HG03432 (cell line): ENCODE measurements at regions not wholly inside any gene's neighbourhood (a gene's known extent, or its start where the extent isn't known, plus 50 kb on each side); places are given as distances from the start of the nearest gene placed in this dataset.
A peak's percentile ranks its signal among the peaks of the same experiment; 100 is the strongest.

Experiments used
- ATAC-seq: cut with Tn5 transposase; IDR thresholded peaks from one replicate; pipeline ENCODE4 v1.9.1; 2021; ENCODE audit warnings: mild to moderate bottlenecking, moderate library complexity; ENCODE audit not compliant: unreplicated experiment

DNA sequence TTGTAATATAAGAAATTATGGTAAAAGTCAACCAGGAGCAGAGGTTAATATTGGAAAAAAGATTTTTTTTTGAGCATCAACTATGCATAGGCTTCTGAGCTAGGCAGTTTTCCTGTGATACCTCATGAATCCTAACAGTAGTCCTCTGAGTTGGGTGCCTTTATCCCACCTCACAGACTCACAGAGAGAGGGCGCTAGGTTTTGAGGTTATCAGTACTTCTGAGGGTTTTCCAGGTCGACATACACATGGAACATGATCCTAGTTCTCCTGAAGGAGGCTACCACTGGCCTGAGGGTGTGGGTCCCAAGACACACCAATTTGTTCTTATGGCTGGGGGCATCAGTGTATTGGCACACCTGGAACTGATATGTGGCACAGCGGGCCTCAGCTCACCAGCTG, 358.8 kb upstream of the JAG1 start:
- ATAC-seq: no peak

- ATAC-seq: no peak
These were observed 360.2 kb upstream of the JAG1 start for GRCh38 chr20:11034025-11034424.

GRCh38 chr20:11035211-11035610, 361.4 kb upstream of the JAG1 start:
- no peak for ATAC-seq

DNA sequence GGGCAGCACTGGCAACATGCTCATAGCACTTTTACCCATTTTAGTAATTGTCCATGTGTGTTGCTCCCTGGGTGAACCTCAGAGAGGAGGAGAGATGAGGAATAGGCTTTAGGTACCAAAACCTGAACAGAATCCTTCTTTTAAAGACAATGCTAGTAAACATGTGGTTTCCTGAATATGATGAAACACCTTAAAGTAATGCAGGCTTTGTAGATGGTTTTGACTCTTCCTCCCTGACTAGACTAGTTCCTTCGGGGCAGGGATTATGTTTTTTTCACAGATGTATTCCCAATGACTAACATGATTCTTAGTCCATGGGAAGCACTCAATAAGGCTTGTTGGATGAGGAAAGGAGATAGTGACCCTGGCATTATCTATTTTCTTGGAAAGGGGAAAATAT, 367.6 kb upstream of the JAG1 start:
- no peak for ATAC-seq

- ATAC-seq: no peak
These were observed 369.2 kb upstream of the JAG1 start for GRCh38 chr20:11043001-11043400.

- no peak for ATAC-seq
These were observed 370.8 kb upstream of the JAG1 start for GRCh38 chr20:11044561-11044960.

- no peak for ATAC-seq
These were observed 371.8 kb upstream of the JAG1 start for GRCh38 chr20:11045412-11046175.

DNA sequence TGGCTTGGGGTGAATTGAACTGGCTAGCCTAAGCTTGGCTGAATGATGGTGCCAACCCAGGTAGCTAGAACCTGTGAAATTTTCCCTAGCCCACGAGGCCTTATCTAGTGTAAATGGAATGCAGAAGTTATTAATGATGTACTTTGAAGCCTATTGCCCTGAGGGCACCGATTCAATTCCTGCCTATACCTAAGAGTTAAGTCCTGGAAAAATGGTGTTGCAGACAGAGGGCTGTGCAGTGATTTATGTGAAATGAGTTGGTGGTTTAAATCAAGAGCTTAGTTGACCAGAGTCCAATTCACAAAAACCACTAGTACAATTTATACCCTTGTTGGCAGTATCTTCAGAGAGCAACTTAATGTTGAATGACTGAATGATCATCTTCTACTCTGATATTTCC, 373.8 kb upstream of the JAG1 start:
- no peak for ATAC-seq

GRCh38 chr20:11048739-11049138, 374.9 kb upstream of the JAG1 start:
- ATAC-seq: no peak

GRCh38 chr20:11050350-11050749, 376.6 kb upstream of the JAG1 start:
- ATAC-seq: no peak

GRCh38 chr20:11051136-11051535, 377.3 kb upstream of the JAG1 start:
- no peak for ATAC-seq

DNA sequence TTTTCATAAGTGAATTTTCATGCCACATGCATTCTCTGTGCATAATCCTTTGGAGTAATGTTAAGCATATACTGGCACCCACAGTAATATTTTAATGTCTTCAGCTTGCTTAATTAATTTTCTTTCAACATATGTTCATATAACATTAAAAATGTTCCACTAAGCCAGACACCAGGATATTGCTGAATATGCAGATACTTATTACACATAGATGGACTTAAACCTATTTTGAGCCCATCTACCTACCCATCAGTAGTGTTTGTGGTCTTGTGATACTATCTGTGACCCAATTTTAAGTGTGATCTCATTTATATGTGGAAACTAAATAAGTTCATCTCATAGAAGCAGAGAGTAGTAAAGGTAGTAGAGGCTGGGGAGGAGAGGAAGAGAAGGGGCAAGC, 379.5 kb upstream of the JAG1 start:
- ATAC-seq: no peak

DNA sequence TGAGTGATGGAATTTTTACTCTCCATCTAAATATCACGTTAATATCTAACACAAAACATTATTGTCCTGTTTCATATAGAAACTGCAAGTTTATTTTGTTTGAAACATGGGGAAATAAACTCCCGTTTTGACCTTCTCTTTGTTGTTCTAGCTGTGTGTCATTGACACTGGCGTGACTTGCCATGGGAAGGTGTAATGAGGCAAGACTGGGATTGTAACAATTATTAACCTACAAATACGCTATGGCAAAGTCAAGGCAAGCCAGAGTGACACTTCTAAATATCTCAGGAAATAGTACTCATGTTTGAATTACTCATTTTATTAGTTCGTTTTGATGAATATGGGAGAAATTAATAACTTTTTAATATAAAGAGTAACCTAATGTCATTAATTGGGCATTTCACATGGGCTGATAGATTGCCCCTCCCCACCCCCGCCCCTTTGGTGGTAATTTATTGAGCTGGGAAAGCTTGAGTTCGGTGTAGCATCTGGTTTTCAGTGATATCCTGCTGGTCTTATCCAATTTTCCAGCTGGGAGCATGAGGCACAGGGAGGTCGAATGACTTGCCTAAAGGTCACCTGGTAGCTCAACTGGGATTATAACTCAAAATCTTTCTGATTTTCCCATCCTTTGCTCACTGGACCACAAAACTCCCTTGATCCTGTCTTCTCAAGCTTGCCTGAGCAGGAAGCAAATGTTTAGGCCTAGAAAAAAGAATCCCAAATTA, 380.6 kb upstream of the JAG1 start:
- ATAC-seq: no peak

DNA sequence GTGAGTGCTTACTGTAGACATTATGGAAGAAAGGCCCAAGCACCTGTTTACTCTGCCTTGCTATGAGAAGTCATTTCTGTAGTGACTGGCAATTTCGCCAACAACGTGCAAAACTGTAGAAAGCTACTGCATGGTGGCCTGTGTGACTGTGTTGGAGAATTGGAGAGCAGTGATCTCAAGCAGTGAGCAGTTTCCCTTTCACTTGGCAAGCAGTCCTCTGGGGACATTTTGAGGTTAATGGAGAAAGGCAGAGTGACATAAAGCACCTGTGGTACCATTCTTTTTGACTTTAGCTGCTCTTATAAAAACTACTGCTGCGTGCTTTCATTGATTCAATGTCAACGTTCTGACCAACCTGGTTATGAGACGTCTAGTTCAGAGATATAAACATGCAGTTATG, 382.6 kb upstream of the JAG1 start:
- peak; percentile 98 for ATAC-seq

GRCh38 chr20:11057624-11058023, 383.8 kb upstream of the JAG1 start:
- ATAC-seq: no peak

DNA sequence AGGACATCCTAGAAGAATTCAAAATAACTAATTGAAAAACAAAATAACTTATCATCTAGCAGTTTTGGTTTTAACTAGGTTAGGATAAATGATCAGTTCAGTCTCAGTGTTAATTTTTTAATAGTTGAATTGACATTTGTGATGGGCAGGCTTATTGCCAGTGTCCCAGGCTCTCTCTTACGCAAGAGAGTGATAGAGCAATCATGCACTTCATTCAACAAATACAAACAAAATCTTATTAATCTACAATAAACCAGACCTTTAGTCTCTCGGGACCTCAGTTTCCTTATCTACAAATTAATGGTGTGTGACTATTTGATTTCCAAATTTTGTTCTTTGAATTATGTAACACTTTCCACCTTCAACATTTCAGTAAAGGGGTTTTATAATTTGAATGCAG, 385.9 kb upstream of the JAG1 start:
- no peak for ATAC-seq

GRCh38 chr20:11060423-11061185, 386.8 kb upstream of the JAG1 start:
- no peak for ATAC-seq

DNA sequence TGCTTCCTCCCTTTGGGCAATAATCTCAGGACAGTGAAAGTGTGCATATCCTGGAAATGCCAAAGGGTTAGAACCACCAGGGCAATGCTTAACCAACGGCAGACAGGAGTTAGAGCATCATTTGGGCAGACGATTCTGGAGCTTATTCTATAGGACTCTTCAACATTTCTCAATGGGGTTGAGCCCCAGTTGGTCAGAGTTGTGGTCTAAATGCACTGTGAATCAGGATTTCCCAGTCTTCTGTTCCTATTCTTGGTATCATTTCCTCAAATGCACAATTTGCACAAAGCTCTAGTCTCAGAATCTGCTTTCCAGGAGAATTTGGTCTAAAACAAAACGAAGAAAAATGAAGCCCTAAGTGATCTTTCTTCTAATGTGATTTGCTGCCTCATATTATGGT, 389.6 kb upstream of the JAG1 start:
- no peak for ATAC-seq

DNA sequence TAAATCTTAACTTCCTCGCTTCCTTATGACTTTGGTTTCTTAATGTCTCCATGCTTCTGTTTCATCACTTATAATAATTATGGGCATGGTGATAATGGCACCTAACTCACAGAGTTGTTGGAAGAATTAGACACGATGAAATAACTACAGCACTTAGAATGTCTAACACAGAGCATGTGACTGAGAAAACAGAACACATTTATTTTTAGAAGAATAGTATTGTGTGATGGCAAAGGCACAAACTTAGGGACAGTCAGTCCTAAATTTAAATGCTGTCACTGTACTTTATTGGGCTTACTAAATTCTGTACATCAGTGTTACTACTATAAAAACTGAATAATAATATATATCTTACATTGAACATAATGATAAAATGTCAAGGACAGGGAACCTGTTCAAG, 391.1 kb upstream of the JAG1 start:
- ATAC-seq: no peak

DNA sequence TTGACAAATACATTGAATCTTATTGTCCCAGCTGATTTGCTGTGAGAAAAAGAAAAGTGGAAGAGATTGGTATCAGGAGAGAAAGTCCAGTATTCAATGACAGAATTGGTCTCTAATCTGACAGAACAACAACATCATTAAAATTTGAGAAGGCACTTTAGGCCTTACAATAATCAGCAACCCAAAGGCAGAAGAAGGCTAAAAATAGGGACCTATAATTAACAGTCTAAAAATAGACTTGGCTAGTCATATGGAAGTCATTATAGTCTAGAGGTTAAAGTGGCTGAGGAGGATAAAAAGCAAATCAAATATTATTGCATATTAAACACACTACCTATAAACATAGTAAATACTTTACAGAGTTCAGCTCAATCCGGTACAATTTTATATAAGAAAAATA, 393.6 kb upstream of the JAG1 start:
- no peak for ATAC-seq

GRCh38 chr20:11072982-11073381, 399.2 kb upstream of the JAG1 start:
- ATAC-seq: no peak
